RPMI7951 (cell line): ENCODE measurements at regions not wholly inside any gene's neighbourhood (a gene's known extent, or its start where the extent isn't known, plus 50 kb on each side); places are given as distances from the start of the nearest gene placed in this dataset.

ENCODE experiments used
- DNase-seq: peaks from one replicate; pipeline ENCODE4 v3.0.0-alpha.2; 2012; ENCODE audit warnings: low read depth

DNA sequence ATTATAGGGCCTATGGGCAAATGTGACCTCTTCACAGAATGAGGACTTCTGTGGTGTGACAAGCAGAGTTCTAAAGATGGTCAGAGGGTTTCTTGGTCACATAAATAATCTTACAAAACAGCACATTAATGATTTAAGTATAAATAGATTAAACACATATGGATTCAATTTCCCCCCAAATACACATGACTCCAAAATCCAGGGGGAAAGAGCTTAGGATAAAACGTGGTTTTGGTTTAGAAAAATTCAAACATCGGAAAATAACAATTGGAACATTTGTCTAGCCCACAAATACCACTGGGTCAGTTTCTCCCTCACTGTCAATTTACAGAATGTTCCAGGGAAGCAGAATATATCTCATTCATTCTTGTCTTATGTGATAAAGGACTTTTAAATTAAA is 283.1 kb downstream of the COG6 start:
- peak; percentile 8 for DNase-seq

DNA sequence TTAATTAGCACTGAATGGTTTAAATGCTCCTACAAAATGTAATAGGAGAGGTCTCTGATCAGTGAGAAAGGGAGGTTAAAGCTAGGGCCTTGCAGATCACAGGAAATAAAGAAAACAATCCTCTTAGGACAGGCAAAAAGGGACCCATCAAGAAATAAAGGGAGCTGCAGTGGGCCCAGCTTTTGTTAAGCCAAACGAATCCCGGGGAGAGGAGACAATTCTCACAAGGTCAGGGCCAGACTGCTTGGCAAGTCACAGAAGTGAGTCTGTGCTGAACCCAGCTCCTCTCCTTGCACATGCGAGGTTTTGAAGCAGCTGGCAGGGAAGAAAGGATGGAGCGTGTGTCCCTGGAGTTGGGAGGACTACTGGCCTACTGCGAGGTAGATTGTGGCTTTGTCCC is 285.8 kb downstream of the COG6 start:
- DNase-seq = no peak

DNA sequence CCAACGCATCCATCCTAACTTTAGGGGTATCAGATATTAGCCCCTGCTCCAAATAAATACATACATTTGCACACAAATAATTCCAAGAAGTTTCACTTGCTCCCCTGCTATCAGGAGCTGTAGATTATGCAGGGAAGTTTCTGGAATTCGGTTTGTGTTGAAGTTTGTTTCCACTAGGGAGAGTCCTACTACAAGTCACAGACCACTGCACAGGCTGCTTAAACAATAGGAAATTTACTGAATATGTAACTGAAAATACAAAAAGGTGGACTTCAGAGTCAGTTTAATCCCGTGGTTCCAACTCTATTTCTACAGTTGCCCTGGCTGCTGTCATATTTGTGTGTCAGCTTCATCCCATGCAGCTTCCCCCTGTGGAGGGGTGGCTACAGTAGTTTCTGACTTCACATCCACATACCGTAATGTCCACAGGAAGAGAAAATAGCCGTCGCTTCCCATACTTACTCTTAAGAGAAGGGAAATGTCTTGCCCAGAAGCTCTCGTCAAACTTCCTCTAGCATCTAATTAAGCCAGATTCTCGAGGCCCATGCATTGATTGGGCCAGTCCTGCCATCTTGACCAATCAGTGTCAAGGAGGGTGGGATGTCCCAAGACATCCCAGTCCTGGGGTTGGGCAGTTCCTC is 286.6 kb downstream of the COG6 start:
- DNase-seq = no peak

DNA sequence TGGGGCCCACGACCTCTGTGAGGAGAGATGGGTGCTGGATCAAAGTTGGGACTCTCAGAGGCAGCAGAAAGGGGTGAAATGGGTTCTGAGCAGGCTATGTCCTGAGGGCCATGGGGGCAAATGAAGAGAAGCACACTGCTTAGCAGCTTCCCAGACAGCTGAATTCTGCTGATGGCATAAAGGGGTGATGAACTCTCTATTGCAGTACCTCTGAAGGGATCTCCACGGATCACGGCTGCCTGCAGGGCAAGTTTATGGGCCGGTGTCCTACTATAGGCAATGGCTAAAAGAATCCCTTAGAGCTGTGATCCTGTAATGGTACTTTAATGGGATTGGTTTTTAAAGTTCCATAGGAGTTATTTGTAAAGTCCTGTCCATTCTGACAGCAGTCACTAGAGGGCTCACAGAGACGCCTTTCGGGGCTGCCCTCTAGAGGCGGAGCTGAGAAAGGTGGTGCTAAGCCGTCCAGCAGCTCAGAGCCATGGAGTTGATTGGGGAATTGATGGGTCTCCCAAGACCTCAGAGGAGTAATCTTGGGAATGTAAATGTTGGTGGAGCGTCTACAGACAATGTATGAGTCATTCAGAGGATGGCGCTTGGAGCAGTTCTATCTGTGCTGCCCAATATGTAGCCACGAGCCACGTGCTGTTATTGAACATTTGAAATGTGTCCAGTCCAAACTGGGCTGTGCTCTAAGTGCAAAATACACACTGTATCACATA is 287.3 kb downstream of the COG6 start:
- DNase-seq = peak; percentile 82

DNA sequence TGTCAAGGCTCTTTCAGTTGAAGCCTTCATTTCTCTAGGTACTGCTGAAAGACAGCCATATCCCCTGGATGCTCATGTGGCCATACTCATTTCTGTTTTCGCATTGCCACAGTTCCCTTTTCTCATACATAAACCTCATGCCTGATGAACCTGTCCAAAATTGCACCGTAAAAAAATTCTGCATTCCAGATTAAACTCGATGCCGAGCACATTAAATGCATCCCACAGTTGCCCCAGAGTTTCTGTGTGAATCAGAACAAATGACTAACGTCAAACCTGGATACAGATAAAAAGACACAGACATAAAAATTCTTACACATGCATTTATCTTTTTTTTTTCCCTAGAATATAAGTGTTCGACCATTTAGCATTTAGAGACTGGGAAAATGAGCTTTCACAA is 288.2 kb downstream of the COG6 start:
- no peak for DNase-seq

DNA sequence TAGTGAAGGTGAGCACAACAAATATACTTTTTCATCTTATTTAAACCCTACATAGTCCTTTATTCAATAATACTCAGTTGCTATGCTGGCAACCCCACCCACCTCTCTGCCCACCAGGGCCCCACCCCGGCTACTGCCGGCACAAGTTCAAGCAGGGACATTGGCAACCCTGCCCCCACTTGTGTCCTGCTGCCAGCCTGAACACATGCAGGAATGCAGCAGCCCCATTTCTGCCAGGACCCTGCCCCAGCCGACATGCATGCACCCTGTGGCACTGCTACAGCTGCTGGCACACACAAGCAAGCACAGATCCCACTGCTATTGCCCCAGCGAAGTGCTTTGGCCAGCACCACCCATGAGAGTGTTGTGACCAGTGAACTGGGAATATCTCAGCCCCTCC is 289.8 kb downstream of the COG6 start:
- no peak for DNase-seq

DNA sequence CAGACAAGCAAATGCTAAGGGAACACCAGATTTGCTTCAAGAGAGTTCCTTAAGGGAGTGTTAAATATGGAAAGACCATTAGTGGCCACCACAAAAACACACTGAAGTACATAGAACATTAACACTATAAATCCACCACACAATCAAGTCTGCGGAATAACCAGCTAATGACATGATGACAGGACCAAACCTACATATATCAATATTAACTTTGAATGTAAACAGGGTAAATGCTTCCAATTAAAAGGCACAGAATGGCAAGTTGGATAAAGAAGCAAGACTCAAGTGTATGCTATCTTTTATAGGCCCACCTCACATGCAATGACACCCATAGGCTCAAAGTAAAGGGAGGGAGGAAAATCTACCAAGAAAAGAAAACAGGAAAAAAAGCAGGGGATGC is 291.3 kb downstream of the COG6 start:
- DNase-seq = no peak

DNA sequence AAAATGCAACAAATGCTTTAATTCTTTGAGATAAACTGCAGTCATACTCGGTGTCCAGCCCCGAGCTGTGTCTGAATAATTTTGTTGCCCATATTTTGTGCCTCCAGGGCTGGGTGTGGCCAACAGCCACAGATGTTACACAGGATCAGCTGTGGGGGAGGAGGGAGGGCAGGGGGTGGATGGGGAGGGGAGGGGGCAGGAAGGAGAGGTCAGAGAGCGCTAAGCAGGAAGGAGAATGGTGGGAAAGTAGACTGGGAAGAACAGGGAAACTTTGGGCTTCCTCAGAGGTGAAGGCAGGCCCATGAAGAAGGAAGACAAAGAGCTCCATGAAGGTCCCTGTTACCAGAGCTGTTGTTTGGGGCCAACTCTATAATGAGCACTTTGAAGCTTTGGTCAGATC is 295.8 kb downstream of the COG6 start:
- no peak for DNase-seq

DNA sequence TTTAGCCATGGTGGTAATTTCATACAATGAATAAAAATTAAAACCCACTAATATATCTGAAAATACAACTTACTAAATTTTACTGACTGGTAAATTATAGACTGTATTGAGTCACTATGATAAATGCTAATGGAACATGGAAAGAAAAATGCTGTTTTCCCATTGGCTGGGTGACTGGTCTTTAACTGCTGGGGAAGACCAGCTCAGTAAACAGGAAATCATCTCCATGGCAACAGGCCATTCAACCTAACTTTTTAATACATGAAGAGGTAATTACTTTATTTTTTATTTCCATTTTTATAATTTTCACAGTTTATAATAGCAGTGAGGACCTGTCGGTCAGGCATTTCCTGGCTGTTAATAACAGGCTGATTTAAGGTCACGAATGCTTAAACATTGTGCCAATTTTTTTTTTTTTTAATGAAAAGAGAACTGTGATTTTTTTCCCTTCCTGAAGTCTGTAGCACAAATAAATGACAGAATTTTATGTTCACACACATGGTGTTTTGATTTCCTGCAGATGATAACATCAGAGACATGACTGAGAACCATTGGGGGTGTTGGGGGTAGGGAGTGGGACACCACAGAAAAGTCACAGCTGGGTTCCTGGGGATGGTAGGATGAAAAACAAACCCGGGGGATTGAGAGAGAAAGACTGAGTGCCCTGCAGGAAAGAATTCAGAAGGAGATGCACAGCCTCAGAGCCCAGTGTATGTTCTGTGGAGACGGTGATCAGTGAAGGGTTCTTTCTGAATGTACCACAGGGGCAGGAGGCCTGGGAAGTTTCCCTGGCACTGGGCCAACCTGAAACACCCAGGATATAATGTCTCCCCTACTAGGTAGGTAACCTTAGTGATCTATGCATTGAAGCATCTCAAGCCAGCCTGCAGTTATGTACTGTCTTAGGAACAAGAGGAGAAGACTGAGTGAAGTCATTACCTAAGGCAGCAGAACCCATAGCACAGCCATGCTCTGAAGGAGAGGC is 297.1 kb downstream of the COG6 start:
- DNase-seq = peak; percentile 17

DNA sequence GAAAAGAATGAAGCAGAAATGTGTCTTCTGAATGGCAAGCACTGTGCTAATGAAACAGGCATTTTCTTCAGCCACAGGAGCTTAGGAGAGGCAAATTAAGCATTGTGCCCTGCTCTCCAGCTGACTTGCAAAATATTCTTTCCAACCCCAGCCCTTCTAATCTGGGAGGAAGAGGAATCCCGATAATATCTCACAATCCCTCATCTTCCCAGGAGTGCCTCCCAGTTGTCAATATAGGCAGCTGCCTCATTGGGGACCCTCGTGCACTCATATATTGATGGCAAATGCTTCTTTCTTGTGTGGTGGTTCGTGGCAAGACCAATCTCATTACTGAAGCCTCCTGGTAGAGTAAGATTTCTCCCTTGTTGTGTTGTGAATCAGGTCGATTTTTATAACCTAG is 299.0 kb downstream of the COG6 start:
- DNase-seq = no peak

DNA sequence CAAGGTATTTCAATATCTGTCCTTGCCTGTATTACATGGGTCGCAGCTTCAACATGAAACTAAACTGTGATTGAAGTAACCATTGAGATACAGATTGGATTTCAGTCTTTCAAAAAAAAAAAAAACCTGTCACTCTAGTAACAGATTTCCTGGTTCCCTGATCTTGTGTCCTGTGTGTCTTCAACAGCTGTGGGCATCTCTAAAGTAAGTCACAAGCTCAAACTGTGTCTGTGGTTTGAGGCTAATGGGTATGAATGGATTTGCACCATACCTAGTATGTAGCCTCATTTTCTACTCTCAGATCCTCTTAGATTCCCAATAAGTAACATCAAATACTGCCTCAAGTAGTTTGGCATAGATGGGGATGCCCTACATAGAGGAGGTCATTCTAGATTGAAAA is 300.1 kb downstream of the COG6 start:
- no peak for DNase-seq

DNA sequence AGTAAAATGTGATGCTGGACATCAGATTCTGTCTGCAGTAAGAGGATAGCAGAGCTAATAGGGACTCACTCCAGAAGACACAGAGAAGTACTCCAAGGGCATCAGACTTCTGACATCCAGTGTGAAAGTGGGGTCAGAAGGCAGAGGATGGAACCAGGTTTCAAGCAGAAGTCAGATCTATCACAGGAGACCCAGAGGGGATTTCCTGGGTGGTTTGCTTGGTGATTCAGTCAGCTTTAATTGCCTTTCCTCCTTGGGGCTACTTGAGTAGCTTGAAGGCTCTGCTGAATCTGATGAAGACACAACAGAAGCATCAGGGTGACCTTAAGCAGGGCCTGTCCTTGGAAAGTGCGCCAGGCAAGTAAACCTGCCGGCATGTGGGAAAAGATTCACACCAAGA is 300.6 kb downstream of the COG6 start:
- no peak for DNase-seq

DNA sequence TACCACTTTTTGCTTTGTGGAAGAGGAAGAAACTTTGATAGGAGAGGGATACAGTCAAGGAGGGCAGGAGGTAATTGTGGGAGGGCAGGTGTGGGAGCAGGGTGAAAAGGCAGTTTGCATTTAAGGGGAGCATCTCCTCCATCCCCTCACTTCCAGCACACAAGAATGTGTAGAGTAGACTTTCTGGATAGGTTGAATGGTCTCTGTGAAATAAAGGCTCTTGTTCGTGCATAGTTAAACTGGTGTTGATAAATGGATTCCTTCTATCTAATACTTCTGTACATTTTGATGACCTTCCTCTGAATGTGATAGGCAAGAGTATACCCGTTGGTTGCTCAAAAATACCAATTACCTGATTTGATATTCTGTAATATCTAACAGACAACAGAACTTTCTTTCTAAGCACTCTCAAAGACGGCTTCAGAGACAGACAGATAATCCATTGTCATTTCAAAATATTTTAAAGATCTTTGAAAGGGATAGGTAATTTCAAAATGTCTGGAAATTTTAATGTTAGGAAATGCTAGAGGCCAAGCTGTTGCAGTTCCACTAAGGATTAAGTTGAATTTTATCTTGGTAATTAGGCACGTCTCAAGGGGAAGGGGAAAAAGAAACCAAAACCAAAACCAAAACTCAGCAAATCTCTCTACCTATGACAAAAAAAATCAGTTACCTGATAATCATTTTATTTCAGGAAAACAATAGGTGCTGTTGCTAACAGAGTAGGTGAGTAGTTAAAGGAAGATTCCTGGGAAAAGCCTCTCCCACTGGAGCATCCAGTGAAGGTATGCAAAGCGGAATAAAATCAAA is 302.6 kb downstream of the COG6 start:
- DNase-seq = no peak

DNA sequence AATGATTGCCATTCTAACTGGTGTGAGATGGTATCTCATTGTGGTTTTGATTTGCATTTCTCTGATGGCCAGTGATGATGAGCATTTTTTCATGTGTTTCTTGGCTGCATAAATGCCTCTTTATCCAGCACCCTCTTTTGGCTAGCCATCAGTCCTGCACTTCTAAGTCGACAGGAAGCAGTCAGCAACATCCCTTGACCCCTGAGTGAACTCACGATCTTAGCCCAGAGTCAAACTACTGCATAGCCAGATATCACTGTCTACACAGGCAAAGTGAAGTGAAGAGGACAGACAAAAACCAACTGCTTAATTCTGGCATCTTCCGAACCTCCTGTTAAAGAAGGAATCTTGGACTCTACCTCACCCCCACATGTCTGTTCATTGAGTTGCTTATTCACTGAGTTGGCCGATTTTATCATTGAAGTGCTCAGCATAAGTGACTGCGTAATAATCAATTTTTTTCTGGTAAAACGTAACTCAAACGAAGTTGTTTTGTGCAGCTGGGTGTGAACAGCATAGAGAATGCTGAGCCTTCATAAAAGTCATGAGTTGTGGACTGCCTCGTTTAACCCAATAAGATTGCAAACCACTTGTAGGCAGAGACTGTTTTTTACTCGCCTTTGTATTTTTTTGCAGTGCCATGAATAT is 304.2 kb downstream of the COG6 start:
- DNase-seq = no peak

DNA sequence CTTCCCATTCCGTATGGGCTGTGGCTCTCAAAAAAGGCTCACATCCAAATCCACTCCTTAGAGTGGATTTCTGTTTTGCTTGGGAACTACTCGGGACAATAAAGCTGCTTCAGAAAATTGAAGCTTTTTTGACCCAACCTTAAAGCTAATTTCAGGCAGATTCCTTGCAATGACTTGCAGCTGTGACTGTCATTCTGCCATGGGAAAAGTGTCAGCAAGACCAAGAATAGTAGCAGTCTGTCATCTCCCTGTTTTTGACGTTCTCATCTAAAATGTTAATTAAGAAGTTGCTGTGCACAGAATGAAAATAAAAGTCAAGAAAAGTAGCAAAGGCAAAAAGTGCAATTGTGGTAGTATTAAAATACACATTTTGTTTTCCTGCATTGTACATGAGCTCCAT is 304.7 kb downstream of the COG6 start:
- no peak for DNase-seq

DNA sequence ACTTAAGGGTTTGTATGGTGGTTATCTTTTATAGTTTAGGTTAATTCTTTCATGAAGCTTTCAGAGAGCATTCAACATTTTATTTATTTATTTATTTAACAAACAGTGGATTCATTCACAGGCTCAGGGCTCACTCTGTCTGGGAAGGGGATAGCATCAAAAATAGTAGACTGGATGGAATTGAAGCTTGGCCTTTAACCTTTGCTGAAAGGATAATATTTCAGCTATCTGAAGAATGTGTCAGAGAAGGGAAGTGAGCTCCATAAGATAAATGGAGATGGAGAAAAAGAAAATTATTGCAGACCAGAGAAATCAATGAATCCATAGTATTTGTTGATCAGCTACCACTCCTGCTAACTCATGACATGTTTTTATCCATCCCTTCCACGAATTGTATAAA is 305.6 kb downstream of the COG6 start:
- DNase-seq = no peak

DNA sequence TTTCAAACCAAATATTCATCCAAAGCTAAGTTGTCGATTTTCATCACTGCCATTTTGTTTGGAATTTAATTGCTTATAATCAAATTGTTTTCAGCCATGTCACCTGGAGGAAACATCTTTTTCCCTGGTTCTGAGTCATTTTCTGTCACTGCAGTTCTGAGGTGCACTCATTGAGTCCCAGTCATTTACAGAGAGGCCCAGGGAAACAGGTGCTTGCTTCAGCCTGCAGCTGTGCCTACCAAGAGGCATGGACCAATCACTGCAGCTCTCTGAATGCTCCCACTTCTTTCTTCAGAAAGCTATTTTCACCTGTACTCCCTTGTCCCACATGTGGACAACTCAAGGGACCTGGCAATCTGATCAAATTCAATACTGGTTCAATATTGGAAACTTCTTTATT is 308.1 kb downstream of the COG6 start:
- DNase-seq = no peak

DNA sequence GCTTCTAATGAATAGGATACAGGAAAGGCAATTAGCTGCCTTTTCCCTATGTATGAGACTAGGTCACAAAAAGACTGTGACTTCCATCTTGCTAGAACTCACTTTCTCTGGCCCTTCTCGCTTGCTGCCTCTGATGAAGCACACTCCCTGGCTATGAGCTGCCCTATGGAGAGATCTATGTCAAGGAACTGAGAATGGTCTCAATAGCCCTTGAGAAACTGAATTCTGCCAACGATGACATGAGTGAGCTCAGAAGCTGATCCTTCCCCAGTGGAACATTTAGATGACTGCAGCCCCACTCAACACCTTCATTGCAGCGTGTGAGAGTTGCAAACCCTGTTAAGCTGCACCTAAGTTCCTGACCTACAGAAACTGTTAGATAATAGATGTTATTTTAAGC is 309.8 kb downstream of the COG6 start:
- no peak for DNase-seq

DNA sequence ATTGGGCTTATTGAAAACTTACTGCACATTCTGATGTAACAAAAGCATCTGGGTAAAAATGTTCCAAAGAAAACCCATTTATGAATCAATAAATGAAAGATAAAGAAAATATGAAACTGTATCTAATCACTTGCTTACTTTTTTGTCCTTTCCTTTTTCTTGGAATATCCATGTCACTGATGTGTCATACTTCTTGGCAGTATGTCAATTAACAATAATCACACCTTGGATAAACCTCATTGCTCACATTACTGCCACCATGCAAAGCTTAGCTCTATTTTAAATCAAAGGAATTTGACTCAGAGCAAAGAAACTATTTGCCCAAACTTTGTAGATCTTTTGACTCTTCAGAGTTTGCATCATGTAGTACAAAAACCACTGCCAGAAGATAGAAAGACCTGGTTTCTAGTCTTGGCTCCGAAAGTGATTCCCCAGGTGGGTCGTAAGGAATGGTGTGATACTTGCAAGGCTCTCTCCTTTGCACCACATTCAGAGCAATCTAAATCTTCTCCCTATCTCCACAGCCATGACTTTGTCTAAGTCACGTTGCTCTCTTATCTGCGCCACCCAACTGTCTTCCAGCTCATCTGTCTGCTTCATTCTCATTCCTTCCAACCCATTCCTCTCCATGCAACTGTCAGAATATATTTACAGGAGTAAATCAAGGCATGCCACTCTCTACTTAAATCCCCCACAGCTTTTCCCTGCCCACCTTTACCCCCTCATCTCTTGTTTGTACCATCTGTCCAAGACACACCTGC is 311.9 kb downstream of the COG6 start:
- DNase-seq = no peak

DNA sequence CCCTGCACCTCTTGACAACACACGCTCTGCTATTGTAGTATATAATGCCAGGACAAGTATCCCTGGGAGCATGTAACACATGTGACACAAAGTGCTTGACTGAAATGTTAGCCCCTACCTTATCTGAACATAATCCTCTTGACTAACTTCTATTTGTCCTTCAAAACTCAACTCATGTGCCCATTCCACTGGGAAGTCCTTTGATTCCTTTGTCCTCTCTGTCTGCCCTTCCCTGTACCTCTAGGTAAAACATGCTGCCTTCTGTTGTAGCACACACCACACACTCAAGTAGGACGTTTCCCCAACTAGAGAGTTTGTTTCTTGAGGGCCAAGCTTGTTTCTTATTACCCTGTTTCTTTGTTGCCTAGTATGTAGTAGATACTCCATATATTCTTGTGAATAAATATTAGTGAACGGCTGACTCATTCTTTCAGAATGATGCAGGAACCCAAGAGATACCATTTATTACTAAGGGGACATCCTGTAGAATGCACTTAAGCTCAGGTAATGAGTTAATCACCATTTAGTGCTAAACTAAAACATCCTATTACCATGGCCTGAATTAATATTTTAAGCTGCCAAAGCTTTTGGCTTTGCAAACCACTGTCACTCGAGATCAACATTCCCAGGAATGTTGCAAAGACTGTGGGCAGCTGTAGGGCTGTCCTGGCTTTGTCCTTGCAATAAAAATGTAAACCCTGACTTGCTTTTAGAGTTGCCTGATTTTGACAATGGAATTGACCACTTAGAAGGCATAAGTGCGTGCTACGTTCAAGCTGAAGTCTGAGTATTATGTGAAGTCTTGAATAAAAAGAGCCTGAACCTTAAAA is 313.4 kb downstream of the COG6 start:
- no peak for DNase-seq
